ENCODE measurements at regions not wholly inside any gene's neighbourhood (a gene's known extent, or its start where the extent isn't known, plus 50 kb on each side); places are given as distances from the start of the nearest gene placed in this dataset.

DNA sequence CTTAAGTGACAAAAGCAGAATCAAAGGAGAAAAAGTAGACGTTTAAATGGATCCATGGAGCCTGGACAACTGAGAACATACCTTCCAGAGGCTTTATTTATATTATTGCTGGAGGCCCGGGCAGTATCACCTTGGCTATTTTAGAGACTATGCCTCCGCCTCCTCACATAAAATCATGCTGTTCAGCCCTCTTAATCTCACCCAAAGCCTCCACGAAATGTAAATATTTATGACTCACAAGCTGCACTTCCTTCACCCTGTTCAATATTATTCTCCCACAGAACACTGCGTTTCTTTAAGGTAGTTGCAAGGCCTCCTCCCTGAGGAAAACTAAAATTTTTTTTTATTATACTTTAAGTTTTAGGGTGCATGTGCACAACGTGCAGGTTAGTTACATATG is 478.6 kb upstream of the ACVR2A start:
- no peak for DNase-seq (ENCODE audit: low read depth, low spot score)

- no peak for DNase-seq (ENCODE audit: low read depth, low spot score)
Measured at GRCh38 chr2:147365622-147366021, 479.2 kb upstream of the ACVR2A start.

- no peak for DNase-seq (ENCODE audit: low read depth, low spot score)
Measured at GRCh38 chr2:147364597-147364996, 480.2 kb upstream of the ACVR2A start.

- no peak for DNase-seq (ENCODE audit: low read depth, low spot score)
Measured at GRCh38 chr2:147363181-147363580, 481.6 kb upstream of the ACVR2A start.

- no peak for DNase-seq (ENCODE audit: low read depth, low spot score)
Measured at GRCh38 chr2:147358375-147358774, 486.5 kb upstream of the ACVR2A start.

- DNase-seq (ENCODE audit: low read depth, low spot score), result no peak
Measured at GRCh38 chr2:147356157-147356556, 488.7 kb upstream of the ACVR2A start.

DNA sequence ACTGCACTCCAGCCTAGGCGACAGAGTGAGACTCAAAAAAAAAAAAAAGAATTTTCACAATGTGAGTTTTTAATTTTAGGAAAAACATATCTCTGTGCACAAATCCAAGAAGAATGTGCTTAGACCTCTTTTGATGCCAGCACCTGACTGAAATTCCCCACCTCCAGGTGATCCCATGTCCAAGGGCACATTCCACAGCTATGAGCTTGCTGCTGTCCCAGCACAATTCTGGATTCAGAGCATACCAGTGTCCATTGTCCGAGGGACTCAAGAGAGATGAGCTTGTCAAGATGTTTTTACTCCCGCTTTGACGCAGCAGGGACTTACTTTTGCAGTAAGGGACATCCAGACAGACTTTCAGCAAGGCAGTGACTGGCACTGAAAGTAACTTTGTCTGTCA is 489.1 kb upstream of the ACVR2A start:
- DNase-seq (ENCODE audit: low read depth, low spot score), result no peak

- DNase-seq (ENCODE audit: low read depth, low spot score), result no peak
Measured at GRCh38 chr2:147353072-147353381, 491.8 kb upstream of the ACVR2A start.

GRCh38 chr2:147352264-147353071 is 492.4 kb upstream of the ACVR2A start:
- DNase-seq (ENCODE audit: low read depth, low spot score), result no peak

DNA sequence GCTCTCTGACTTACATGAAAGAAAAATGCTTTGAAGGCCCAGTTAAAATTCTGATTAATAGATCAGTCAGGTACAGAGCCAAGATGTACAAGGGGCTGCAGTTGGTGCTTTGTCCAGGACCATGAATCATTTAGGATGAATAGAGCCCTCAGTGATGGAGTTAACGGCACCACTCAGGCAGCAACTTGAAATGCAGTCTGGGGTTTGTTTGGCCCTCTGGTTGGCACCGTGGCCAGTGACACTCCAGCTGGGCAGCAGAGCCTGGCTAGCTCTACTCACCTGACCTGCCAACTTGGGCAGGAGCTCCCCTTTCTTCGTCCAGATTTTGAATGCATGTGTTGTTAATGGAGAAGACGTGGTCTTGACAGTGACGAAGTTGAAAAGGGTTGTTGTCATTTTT is 493.0 kb upstream of the ACVR2A start:
- DNase-seq (ENCODE audit: low read depth, low spot score), result no peak

DNA sequence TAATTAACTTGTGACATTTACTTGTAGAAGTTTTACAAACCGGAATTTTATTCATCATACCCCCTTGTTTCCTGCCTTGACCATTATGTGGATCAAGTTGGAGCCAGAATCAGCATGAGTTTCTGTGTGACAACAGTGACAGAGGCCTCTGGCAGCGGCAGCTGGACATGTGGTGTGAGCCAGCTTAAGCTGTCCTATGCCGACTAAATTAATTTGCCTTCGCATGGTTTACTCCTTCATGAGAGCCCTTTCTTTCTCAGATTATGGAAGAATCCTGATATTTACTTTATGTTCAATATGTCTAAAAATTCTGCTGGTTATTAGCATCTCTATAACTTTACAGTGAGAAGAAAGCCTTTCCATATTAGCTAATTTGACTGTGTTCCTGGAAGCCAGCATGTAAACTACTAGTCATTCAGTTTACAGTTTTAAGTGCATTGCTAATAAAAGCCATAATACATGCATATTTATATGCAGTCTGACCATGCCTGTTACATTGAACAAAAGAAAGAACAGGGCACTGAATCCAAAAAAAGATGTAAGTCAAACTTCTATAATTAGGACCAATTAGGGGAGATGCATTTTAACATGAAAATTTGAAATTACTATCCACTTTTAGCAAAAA is 495.8 kb upstream of the ACVR2A start:
- DNase-seq (ENCODE audit: low read depth, low spot score), result no peak

GRCh38 chr2:147346142-147346541 is 498.7 kb upstream of the ACVR2A start:
- no peak for DNase-seq (ENCODE audit: low read depth, low spot score)

- DNase-seq (ENCODE audit: low read depth, low spot score), result no peak
Measured at GRCh38 chr2:147345246-147345645, 499.6 kb upstream of the ACVR2A start.

DNA sequence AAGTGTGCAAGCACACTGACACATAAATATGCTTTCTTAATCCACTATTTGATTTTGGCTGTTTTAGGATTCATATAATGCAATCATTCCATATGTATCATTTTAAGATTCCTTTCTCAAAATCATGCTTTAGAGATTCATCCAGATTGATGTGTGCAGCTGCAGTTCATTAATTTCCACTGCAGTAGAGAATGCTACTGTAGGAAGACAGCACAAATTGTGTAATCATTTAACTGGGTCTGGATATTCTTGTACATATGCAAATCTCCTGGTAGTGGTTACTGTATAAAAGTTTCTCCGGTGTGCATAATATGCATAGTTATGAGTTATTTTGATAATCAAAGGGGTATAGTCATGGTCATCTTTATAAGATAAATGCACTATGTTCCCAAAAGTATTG is 502.5 kb upstream of the ACVR2A start:
- no peak for DNase-seq (ENCODE audit: low read depth, low spot score)

DNA sequence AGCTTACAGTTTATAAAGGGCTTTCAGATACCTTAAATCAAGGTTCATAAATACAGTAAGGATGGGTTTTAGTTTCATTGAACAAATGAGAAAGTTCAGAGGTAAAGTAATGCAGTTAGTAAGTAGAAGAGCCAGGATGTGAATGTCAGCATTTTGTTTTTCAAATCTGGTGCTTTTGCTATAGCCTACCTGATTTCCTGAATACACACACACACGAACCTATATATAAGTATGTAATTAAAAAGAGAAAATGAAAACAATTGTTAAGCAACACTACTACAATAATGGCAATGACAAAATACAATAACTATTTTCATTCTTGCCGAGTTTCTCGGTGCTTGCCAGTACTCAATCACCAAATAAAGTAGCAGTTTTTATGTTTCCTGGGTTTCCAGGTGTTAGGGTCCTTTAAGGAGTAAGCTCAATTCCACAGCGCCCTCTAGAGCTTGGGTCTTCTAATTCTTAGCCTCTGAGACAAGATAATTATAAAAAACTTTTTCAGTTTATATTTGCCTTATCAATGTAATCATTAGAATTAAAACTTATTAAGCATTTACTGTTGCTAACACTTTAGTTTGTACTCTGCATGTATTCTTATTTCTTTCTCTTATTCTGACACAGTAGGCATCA is 512.9 kb upstream of the ACVR2A start:
- no peak for DNase-seq (ENCODE audit: low read depth, low spot score)

DNA sequence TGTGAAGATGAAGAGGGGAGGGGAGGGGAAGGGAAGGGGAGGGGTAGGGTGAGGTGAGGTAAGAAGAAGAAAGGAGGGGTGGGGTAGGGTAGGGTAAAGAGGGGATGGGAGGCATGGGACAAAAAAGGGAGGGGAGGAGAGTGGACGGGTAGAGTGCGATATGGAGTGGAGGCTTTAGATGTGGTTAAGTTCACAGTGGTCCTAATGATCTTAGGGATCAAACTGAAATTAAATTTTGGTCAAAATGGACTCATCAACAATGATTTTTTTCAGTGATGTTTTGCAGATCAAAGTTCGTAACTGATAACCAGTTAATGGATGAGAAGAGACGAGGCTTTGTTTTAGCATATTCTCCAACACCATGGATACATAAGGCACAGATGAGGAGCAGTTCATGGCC is 513.9 kb upstream of the ACVR2A start:
- no peak for DNase-seq (ENCODE audit: low read depth, low spot score)

DNA sequence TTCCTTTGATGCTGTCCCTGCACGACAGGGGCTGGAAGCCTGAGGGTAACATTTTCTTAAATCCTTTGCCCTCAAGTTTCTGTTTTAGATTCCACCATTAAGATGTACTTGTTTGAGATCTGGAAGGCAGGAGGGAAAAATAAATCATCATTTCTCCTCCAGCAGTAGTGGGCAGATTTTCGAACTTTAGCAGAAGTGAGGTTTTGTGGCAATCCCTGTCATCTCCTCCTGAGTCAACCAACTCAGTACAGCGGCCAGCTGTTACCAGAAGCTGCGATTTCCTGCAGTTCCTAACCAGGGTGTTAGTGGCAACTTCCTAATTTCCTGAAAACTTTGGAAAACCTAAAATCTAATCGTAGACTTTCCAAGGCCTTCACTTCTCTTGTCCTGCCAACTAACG is 517.2 kb upstream of the ACVR2A start:
- no peak for DNase-seq (ENCODE audit: low read depth, low spot score)

DNA sequence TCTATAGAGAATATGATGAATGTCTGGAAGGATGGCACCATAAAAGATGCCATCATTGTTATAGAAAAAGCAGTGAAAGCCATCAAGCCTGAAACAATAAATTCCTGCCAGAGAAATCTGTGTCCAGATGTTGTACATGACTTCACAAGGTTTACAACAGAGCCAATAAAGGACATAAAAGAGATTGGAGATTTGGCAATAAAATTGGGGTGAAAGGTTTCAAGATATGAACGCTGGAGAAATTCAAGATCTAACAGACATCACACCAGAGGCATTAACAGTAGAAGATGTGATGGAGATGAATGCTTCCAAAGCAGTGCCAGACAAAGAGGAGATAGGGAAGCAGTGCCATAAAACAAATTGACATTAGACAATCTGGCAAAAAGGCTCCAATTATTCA is 518.8 kb upstream of the ACVR2A start:
- DNase-seq (ENCODE audit: low read depth, low spot score), result no peak

GRCh38 chr2:147320146-147320545 is 524.7 kb upstream of the ACVR2A start:
- no peak for DNase-seq (ENCODE audit: low read depth, low spot score)

- no peak for DNase-seq (ENCODE audit: low read depth, low spot score)
Measured at GRCh38 chr2:147311058-147311430, 533.8 kb upstream of the ACVR2A start.

DNA sequence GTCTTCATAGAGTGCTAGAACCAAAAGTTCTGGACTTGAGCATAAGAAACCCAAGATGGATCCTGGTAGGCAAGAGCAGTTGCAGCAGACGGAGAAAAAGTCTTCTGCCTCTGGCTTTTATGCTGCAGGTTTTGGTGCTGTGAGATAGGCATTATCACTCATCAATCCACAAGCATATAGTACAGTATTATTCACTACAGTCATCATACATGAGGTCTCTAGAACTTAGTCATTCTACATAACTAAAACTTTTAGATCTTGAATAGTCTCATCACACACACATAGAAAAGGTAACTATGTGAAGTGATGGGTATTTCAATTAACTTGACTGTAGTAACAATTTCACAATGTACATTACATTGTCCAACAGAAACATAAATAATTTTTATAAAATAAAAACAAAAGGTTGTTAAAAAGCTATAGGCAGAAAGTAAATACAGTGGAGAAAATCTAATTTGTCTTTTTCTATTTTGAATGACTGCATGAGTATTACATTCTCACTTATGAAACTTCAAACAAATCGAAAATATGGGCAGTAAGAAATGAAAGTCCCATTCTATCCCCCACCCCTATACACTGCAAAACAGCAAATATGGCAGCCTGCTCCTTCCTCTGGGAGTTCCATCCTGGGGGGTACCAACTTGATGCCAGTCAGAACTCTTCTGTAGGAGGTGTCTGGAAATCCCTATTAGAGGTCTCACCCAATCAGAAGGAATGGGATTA is 534.3 kb upstream of the ACVR2A start:
- DNase-seq (ENCODE audit: low read depth, low spot score), result no peak

DNA sequence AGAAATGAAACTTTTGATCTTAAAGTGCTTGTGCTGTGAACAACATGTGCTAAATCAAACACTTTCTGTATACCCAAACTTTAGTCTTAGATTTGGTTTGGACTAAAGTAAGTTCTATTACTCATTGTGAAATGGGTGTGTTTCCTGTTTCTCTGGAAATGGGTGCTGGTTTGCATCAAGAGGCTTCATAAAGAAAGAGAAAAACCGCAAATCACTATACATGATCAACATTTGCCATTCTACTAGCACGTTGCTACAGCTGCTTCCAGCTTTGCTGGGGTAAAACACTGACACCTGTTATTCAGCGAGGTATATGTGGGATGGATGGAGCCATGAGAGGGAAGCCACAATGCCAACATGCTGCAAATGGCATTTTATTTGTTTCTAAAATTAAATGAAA is 547.0 kb upstream of the ACVR2A start:
- DNase-seq (ENCODE audit: low read depth, low spot score), result no peak
